GM21528 (cell line): ENCODE measurements at regions not wholly inside any gene's neighbourhood (a gene's known extent, or its start where the extent isn't known, plus 50 kb on each side); places are given as distances from the start of the nearest gene placed in this dataset.
"Not testable (repeated sequence)": the region's sequence is repeated elsewhere in the genome, so short reads cannot be mapped to it uniquely, and the experiment has no call there.

Experiments used
- ATAC-seq: cut with Tn5 transposase; IDR thresholded peaks from one replicate; pipeline ENCODE4 v1.9.1; 2021; ENCODE audit warnings: mild to moderate bottlenecking, moderate library complexity; ENCODE audit not compliant: unreplicated experiment, low FRiP score

DNA sequence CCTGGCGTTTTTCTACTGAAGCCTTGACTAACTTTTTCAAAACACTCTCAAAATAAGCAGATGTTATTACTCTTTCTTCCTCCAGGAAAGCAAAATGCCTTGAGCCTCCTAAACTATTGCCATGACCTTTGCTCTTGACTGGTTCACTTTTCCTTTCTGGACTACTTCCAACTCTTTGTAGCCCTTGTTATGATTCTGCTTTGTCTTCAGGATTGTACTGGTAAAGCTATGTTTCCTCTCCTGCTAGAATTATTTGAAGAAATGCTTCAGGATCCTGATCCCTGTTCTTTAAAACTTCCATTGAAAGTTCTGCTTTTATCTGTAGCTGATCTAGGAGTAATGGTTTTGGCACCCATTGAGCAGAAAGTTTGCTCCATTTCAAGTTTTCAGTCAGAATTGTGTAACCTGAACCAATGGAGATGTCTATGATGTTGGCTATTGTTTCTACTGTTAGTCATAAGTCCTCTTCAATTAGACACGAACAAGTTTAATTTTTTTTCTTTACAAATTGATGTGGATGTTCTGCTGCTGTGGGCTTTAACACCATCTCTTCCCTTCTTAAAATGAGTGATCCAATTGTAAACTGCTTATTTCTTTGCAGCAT lies 1356.4 kb downstream of the EFNA5 start:
- no peak for ATAC-seq

DNA sequence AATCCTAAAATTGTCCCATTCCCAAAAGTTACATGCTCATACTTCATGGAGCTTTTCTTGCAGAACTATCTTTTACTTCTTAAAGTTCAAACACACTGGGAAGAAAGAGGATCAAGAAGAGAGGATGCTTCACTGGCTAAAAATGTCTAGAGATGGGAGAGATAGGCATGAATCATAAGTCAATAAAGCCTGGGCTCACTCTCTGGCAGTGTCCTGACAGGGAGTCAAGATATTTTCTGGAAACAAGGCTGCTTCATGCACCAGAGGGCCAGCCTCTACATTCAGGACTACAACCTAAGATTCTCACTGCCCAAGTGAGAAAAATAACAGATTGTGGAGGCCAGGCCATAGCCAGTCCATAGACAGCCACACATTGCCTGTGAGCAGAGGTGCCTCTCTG lies 1358.4 kb downstream of the EFNA5 start:
- ATAC-seq, result no peak

DNA sequence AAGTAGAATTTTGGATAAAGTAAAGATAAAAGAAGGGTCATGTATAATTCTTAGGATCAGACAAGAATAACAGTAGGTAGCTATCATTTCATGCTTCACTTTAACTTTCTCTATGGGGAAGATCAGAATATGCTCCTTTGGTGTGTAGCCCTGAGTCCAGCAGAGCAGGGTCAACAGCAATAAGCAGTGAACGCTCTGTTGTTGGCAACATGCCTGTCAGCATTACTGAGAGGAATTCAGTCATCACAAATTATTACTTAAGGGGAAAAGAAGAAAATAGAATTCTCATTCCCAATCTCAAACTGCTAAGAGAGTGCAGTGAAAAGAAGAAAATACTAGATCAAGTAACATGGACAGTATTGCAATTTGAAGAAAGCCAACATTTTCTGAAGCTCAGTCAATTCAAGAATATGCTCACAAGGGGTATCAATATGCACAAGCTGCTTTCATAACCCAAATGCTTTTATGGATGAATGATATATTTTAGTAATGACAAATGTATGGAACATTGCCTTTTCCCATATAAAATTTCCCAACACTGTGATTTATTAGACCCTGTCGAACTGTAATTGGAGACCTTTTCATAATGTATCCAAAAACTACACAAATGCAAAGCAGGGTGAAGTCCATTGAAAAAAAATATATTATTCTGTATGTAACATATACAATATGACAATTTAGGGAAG lies 1359.4 kb downstream of the EFNA5 start:
- ATAC-seq, result no peak

DNA sequence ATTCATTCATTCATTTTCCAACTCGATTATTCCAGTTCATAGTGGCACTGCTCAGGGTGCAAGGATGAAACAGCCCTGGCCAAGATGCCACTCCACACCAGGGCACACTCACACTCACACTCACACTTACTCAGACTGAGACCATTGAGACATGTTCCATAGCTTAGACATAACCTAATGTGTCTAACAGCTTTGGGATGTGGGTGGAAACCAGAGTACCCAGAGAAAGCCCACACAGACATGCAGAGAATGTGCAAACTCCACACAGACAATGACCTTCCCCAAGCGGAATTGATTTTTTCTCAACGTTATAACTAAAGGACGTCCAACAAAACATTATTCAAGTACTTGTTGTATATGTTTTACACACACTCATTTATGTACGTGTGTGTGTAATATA lies 1363.5 kb downstream of the EFNA5 start:
- ATAC-seq, result no peak

DNA sequence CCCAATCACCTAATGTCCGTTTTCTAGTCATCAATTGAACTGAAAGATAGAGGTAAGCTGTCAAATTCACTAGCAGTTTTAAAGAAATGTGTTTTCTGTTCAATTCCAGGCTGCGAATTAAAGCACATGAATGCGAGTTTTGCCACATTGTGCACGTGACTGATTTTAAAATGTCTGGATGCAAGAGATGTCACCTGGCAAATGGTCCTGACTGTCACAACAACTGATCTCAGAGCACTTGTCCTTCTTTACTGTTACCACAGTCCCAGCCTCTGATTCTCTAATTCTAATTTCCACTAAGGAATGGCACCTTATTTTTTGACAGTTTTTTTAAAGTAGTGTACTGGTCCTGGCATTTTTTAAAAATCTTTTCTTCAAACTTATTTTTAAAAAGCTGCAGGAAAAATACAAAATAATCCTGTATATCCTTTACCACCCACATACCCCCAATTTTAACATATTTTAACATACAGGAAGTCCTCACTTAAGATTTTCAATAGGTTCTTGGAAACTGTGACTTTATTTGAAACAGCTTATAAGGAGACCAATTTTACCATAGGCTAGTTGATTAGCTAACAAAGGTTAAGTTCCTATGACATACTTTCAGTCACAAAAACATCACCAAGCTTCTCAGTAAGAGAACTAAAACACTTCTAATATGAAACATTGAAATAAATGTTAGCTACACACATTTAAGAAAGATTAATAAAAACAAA lies 1364.3 kb downstream of the EFNA5 start:
- no peak for ATAC-seq

DNA sequence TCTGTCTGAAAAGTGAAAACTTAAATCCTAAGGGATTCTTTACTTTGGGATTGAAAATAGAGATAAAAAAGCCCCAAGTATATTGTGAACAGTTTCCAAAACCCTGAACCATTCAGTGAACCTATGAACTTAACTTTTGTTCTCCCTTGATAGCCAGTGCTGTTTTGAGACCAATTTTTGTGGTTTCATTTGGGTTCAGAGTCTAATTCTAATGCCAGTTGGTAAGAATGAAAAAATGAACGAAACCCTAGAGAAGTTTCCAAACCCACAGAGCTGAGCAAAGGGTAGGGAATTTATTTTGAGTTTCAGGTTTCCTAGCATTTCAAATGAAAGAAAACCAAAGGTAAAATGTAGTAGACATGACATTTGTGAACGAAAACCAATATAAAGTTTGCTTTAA lies 1366.8 kb downstream of the EFNA5 start:
- no peak for ATAC-seq

DNA sequence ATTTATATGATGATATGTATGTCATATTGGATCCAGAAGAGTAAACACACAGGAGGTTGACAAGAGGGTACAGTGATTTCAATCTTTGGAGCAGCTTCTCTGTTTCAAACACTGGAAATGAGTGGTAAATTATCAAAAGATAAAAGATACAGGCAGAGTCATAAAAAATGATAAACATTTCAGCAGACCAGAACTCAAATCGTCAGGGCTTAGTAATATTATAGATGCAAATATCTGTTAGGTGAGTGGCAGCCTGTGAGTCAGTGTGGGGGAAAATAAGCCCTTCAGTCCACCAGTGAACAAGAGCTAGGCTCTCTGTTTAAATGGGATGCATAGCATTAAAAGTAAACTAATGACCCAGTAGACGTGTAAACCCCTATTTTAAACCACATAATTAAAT lies 1378.1 kb downstream of the EFNA5 start:
- ATAC-seq, result no peak

DNA sequence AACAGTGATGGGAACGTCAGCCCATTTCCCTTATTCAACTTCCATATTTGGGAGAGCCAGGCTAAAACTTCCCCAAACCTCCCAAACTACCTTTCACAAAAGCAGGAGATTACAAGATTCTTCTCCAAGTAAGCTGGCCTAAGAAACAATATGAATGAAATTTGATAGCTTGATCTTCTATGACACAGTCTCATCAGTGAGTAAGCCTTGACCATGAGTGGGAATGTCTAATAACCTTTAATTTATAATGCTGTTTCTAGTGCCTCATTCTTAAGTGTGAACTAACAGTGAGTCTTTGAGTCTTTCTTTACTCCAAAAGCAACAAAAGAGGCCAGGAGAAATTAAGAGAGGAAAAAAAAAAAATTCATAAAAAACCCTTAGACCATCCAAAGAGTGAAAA lies 1379.9 kb downstream of the EFNA5 start:
- ATAC-seq, result no peak

DNA sequence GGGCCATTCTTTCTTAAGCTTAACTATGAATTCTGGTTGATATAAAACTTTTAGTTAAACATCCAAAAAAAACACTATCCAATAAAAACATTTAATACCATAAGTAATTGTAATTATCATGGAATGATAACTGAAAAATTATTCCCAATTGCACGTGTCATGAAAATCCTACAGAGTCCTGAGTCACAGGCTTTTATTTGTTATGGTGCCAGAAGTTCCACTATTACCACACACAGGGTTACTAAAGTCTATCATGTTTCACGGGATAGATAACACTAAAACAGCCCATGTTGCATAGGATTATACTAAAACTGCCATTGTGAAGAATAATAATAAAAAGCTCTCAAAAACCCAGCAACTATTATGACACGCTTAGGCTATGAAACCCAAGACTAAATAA lies 1381.8 kb downstream of the EFNA5 start:
- no peak for ATAC-seq

DNA sequence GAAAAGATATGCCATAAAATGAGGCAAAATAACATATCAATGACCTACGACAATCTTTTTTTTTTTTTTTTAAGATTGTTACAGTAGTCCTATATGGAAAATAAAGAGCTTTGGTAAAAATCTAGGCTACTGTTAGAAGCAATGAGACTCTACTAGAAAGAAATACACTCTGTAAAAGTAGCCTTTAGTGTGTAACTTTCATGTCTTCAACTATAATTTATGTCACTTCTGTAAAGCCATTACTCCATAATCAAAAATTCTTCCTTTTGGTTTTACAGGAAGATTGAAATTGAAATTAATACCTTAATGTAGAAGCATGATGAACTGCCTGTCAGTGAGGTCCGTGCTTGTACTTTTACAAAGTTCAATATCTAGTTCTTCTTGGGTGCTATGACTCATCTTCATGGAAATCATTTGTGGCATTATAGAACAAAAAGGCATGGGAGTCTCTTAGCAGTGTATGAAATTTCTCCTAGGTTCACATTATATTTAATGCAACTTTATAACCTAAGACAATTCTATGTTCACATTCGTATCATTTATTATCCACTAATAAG lies 1393.1 kb downstream of the EFNA5 start:
- ATAC-seq, result no peak

DNA sequence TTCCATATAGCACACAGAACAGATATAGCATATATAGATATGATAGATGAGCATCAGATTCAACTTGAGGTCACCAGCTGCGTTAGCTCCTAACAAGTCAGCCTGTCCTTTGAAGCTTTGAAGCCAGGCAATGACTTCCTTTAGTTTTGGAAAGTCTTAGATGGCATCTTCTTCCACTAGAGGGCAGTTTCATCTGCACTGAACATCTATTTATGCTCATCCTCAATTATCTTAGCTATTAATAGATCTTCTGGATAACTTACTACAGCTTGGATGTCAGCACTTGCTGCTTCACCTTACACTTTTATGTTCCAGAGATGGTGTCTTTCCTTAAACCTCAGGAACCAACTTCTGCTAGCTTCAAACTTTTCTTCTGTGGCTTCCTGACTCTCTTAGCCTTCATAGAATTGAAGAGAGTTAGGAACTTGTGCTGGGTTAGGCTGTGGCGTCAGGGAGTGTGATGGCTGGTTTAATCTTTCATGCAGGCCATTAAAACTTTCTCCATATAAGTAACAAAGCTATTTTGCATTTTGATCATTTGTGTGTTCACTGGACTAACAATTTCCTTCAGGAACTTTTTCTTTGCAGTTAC lies 1401.4 kb downstream of the EFNA5 start:
- no peak for ATAC-seq

DNA sequence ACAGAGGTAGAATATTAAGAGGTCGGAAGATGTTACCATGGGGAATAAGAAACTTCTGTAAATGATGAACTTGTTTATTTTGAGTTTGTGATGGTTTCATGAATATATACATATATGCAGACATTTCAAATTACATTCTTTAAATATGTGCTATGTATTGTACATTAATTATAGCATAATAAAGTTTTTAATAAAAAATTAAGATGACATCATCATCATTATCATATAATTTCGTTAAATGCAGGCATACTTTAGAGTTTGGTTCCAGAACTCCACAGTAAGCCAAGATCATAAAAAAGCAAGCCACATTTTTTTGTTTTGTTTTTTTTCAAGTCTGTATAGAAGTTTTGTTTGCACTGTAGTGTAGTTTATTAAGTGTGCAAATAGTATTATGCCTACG lies 1403.5 kb downstream of the EFNA5 start:
- ATAC-seq, result no peak

DNA sequence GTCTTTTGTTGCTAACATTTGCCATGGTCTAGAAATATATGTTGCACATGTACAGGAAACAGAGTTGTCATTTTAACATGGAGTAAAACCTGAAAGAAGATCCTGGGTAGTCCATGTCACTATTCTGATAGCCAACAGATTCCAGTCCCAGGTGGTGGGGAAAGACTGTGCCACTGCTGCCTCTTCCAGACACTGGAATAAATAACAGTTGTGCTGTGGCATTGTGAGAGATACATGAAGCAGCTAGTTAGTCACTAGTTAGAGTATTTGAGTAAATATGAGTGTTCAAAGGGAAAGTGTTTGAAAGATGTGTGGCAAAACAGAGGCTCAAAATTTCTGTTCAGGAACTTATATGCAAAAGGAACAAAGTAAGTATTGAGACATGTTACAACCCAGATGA lies 1408.3 kb downstream of the EFNA5 start:
- no peak for ATAC-seq

DNA sequence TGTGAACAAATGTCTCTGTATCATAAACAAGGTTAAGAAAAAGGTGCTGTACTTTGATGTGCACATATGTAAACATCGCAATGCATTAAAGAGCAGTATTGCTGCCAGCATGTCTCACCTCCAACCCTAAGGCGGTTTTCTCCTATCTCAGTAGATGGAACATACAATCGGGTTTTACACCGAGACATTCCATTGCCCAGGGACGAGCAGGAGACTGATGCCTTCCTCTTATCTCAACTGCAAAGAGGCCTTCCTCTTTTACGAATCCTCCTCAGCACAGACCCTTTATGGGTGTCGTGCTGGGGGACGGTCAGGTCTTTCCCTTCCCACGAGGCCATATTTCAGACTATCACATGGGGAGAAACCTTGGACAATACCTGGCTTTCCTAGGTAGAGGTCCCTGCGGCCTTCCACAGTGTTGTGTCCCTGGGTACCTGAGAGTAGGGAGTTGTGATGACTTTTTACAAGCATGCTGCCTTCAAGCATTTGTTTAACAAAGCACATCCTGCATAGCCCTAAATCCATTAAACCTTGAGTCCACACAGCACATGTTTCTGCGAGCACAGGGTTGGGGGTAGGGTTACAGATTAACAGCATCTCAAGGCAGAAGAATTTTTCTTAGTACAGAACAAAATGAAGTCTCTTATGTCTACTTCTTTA lies 1411.2 kb downstream of the EFNA5 start:
- ATAC-seq, result not testable (repeated sequence)

DNA sequence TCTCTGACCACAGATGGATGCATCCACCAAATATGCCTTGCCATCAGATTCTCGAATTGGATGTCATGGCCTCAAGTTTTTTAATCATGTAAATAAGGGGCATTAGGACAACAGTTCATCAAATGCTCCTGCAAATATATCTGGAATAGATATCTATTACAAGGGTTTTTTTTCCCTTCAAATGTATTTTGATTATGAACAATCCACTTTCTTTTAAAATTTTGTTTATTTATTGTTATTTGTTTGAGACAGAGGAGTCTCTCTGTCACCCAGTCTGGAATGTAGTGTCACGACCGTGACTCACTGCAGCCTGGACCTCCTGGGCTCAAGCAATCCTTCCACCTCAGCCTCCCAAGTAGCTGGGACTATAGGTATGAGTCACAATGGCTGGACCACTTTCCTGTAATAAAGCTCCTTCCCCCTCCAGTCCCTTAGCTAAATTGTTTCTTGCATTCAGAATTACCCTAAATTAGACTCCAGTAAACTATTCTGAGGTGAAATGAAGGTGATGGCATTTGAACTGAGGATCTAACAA lies 1412.1 kb downstream of the EFNA5 start:
- no peak for ATAC-seq

DNA sequence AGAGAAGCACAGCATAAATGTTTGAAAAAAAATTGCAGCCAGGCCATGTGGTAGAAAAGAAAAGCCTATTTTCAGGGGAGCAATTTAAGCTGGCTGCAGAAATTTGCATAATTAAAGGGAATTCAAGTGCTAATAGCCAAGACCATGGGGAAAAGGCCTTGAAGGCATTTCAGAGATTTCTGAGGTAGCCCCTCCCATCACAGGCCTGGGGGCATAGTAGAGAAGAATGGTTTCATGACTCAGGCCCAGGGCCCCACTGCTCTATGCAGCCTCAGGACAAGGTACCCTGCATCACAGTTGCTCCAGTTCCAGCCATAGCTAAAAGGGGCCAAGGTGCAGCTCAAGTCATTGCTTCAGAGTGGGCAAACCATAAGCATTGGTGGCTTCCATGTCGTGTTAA lies 1416.0 kb downstream of the EFNA5 start:
- ATAC-seq, result no peak

DNA sequence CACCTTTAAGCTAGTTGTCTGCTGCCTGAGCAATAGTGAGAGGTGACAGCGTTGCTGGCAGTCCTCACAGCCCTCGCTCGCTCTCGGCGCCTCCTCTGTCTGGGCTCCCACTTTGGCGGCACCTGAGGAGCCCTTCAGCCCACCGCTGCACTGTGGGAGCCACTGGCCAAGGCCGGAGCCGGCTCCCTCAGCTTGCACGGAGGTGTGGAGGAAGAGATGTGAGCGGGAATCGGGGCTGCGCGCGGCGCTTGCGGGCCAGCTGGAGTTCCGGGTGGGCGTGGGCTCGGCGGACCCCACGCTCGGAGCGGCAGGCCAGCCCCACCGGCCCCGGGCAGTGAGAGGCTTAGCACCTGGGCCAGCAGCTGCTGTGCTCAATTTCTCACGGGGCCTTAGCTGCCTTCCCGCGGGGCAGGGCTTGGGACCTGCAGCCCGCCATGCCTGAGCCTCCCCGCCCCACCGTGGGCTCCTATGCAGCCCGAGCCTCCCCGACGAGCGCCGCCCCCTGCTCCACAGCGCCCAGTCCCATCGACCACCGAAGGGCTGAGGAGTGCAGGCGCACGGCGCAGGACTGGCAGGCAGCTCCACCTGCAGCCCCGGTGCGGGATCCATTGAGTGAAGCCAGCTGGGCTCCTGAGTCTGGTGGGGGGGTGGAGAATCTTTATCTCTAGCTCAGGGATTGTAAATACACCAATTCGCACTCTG lies 1424.5 kb downstream of the EFNA5 start:
- ATAC-seq, result not testable (repeated sequence)

DNA sequence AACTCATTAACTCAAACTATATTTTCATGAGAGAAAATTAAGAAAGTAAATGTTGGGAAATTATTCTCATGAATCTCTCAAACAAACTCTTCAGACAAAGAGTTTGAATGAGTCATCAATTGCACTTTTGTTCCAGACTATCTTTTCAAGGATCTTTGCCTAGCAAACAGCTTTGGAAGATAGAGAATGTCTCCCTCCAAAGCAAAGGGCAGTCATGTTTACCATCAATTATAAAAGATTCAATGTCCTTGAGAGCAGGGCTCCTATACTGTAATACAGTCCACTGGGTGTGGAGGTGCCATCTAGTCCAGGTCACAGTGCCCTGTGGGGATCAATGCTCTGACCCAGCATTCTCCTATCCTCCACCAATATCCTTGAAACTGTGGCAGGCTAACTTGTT lies 1429.3 kb downstream of the EFNA5 start:
- ATAC-seq, result no peak

DNA sequence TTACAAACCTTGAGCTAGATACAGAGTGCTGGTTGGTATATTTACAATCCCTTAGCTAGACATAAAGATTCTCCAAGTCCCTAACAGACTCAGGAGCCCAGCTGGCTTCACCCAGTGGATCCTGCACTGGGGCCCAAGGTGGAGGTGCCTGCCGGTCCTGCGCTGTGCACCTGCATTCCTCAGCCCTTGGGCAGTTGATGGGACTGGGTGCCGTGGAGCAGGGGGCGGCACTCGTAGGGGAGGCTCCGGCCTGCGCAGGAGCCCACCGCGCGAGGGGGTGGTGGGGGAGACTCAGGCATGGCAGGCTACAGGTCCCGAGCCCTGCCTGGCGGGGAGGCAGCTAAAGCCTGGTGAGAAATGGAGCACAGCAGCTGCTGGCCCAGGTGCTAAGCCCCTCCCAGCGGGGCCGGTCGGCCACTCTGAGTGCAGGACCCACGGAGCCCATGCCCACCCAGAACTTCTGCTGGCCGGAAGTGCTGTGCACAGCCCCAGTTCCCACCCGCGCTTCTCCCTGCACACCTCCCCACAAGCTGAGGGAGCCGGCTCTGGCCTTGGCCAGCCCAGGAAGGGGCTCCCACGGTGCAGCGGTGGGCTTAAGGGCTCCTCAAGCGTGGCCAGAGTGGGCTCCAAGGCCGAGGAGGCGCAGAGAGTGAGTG lies 1464.7 kb downstream of the EFNA5 start:
- ATAC-seq, result no peak
